ENCODE measurements at regions not wholly inside any gene's neighbourhood (a gene's known extent, or its start where the extent isn't known, plus 50 kb on each side); places are given as distances from the start of the nearest gene placed in this dataset.

GRCh38 chr14:43896044-43896443 is 611.0 kb downstream of the FSCB start (continued):
- peak; percentile 60; the same call in 1 of the 2 replicates for TF ChIP-seq FOXK1 (CRISPR knock-in tag; IDR thresholded peaks at IDR 0.05; ENCODE audit: borderline replicate concordance, low read depth)
- no peak for TF ChIP-seq ZSCAN22 (CRISPR knock-in tag; IDR thresholded peaks at IDR 0.05)
- TF ChIP-seq RBM22 (optimal IDR thresholded peaks at IDR 0.05; ENCODE audit: low read length), result no peak
- TF ChIP-seq, protein P1, sequence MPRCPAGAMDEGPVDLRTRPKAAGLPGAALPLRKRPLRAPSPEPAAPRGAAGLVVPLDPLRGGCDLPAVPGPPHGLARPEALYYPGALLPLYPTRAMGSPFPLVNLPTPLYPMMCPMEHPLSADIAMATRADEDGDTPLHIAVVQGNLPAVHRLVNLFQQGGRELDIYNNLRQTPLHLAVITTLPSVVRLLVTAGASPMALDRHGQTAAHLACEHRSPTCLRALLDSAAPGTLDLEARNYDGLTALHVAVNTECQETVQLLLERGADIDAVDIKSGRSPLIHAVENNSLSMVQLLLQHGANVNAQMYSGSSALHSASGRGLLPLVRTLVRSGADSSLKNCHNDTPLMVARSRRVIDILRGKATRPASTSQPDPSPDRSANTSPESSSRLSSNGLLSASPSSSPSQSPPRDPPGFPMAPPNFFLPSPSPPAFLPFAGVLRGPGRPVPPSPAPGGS (CRISPR knock-in tag; IDR thresholded peaks at IDR 0.05), result no peak
- no peak for TF ChIP-seq ZNF570 (CRISPR knock-in tag; IDR thresholded peaks at IDR 0.05; ENCODE audit: borderline replicate concordance)
- TF ChIP-seq KLF9 (CRISPR knock-in tag; IDR thresholded peaks at IDR 0.05; ENCODE audit: low read depth), result no peak
- TF ChIP-seq DNMT3B (CRISPR knock-in tag; conservative IDR thresholded peaks at IDR 0.05), result no peak
- TF ChIP-seq ZNF605 (CRISPR knock-in tag; IDR thresholded peaks at IDR 0.05), result no peak
- no peak for TF ChIP-seq ZNF782 (CRISPR knock-in tag; IDR thresholded peaks at IDR 0.05; ENCODE audit: borderline replicate concordance)
- TF ChIP-seq IKZF1 (IDR thresholded peaks at IDR 0.05), result no peak
- TF ChIP-seq, protein P2, sequence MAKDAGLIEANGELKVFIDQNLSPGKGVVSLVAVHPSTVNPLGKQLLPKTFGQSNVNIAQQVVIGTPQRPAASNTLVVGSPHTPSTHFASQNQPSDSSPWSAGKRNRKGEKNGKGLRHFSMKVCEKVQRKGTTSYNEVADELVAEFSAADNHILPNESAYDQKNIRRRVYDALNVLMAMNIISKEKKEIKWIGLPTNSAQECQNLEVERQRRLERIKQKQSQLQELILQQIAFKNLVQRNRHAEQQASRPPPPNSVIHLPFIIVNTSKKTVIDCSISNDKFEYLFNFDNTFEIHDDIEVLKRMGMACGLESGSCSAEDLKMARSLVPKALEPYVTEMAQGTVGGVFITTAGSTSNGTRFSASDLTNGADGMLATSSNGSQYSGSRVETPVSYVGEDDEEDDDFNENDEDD (CRISPR knock-in tag; IDR thresholded peaks at IDR 0.05; ENCODE audit: borderline replicate concordance), result no peak
- peak; percentile 90 for TF ChIP-seq ELF3 (CRISPR knock-in tag; IDR thresholded peaks at IDR 0.05)
- no peak for TF ChIP-seq GATAD2A (CRISPR knock-in tag; IDR thresholded peaks at IDR 0.05)
- no peak for TF ChIP-seq TFE3 (CRISPR knock-in tag; IDR thresholded peaks at IDR 0.05)
- peak; percentile 69; the same call in 1 of the 2 replicates for TF ChIP-seq ZBTB20 (CRISPR knock-in tag; IDR thresholded peaks at IDR 0.05; ENCODE audit: borderline replicate concordance, low read depth)
- TF ChIP-seq NFE2 (CRISPR knock-in tag; IDR thresholded peaks at IDR 0.05), result no peak
- no peak for TF ChIP-seq RFX3 (CRISPR knock-in tag; IDR thresholded peaks at IDR 0.05)
- TF ChIP-seq CEBPB (IDR thresholded peaks at IDR 0.05; ENCODE audit: borderline replicate concordance, low read depth, low read length), result no peak
- TF ChIP-seq ESRRA (CRISPR knock-in tag; IDR thresholded peaks at IDR 0.05; ENCODE audit: low read depth), result no peak
- no peak for TF ChIP-seq AHR (CRISPR knock-in tag; IDR thresholded peaks at IDR 0.05)
- no peak for TF ChIP-seq ZC3H4 (CRISPR knock-in tag; IDR thresholded peaks at IDR 0.05; ENCODE audit: borderline replicate concordance)
- TF ChIP-seq CEBPG (CRISPR knock-in tag; IDR thresholded peaks at IDR 0.05), result no peak
- no peak for TF ChIP-seq NFKBIZ (CRISPR knock-in tag; IDR thresholded peaks at IDR 0.05)
- no peak for TF ChIP-seq PHF5A (CRISPR knock-in tag; IDR thresholded peaks at IDR 0.05; ENCODE audit: low read depth, unreplicated experiment)
- no peak for TF ChIP-seq ADNP (CRISPR knock-in tag; IDR thresholded peaks at IDR 0.05)
- TF ChIP-seq MED8 (CRISPR knock-in tag; IDR thresholded peaks at IDR 0.05; ENCODE audit: insufficient replicate concordance), result no peak
- TF ChIP-seq TBX2 (CRISPR knock-in tag; IDR thresholded peaks at IDR 0.05; ENCODE audit: borderline replicate concordance), result no peak
- TF ChIP-seq ZNF235 (CRISPR knock-in tag; IDR thresholded peaks at IDR 0.05; ENCODE audit: borderline replicate concordance), result no peak
- TF ChIP-seq ZNF225 (CRISPR knock-in tag; IDR thresholded peaks at IDR 0.05), result no peak
